WTC11 (cell line): ENCODE measurements at regions not wholly inside any gene's neighbourhood (a gene's known extent, or its start where the extent isn't known, plus 50 kb on each side); places are given as distances from the start of the nearest gene placed in this dataset.

Source experiments
- ATAC-seq: fragments of 200-7000 bp; cut with Tn5 transposase; 2 replicates; pipeline ENCODE4 v1.10.0; 2021; ENCODE audit warnings: mild to moderate bottlenecking, moderate library complexity
- CTCF ChIA-PET: fragments of 300-600 bp; sonication (Branson Sonifier 250); formaldehyde crosslinking; loops from one replicate; lab custom pipeline; 2021; ENCODE audit warnings: antibody characterized with exemption; lab: Charles Lee
- POLR2A ChIA-PET: fragments of 350-600 bp; sonication (Branson Sonifier 250); formaldehyde crosslinking; loops from one replicate; lab custom pipeline; 2021; ENCODE audit warnings: antibody characterized with exemption; lab: Charles Lee
- DNase-seq: peaks from one replicate; pipeline ENCODE4 v3.0.0; 2021; ENCODE audit warnings: low spot score
- H3K27ac Mint-ChIP-seq: 2 replicates; pipeline ENCODE4 v1.8.0; 2021; ENCODE audit warnings: mixed read lengths
- H3K27me3 Mint-ChIP-seq: 2 replicates; pipeline ENCODE4 v1.8.0; 2021; ENCODE audit warnings: low read depth, mild to moderate bottlenecking, moderate library complexity, mixed read lengths
- H3K36me3 Mint-ChIP-seq: 2 replicates; pipeline ENCODE4 v1.8.0; 2021; ENCODE audit warnings: mixed read lengths
- H3K4me1 Mint-ChIP-seq: 2 replicates; pipeline ENCODE4 v1.8.0; 2022; ENCODE audit warnings: mixed read lengths
- H3K4me3 Mint-ChIP-seq: 2 replicates; pipeline ENCODE4 v1.8.0; 2021; ENCODE audit warnings: mild to moderate bottlenecking, moderate library complexity, mixed read lengths
- H3K9me3 Mint-ChIP-seq: 2 replicates; pipeline ENCODE4 v1.8.0; 2021; ENCODE audit warnings: mixed read lengths
- FOXK1 ChIP-seq: sonication (generic); formaldehyde crosslinking; IDR thresholded peaks from 2 replicates; pipeline ENCODE4 v1.8.0; 2022; ENCODE audit warnings: mild to moderate bottlenecking, moderate library complexity, missing genetic modification reagents
- FOXP1 ChIP-seq: sonication (generic); formaldehyde crosslinking; IDR thresholded peaks from 2 replicates; pipeline ENCODE4 v1.8.0; 2022; ENCODE audit warnings: missing genetic modification reagents, mild to moderate bottlenecking, moderate library complexity, borderline replicate concordance
- GABPB1 ChIP-seq: sonication (generic); formaldehyde crosslinking; IDR thresholded peaks from 2 replicates; pipeline ENCODE4 v1.8.1; 2023; ENCODE audit warnings: mild to moderate bottlenecking, missing genetic modification reagents
- IRF2 ChIP-seq: sonication (generic); formaldehyde crosslinking; IDR thresholded peaks from 2 replicates; pipeline ENCODE4 v1.8.0; 2022; ENCODE audit warnings: low read depth, missing genetic modification reagents, borderline replicate concordance
- MXD4 ChIP-seq: fragments of 250-450 bp; sonication (Bioruptor Pico); IDR thresholded peaks from 2 replicates; pipeline ENCODE4 v1.8.0; 2021; ENCODE audit warnings: mild to moderate bottlenecking, moderate library complexity, borderline replicate concordance
- MYBL2 ChIP-seq: sonication (generic); formaldehyde crosslinking; IDR thresholded peaks from 2 replicates; pipeline ENCODE4 v1.8.1; 2023; ENCODE audit warnings: mild to moderate bottlenecking, moderate library complexity, missing genetic modification reagents
- NFYB ChIP-seq: sonication (generic); formaldehyde crosslinking; conservative IDR thresholded peaks from 2 replicates; pipeline ENCODE4 v1.8.0; 2022; ENCODE audit warnings: low read depth, missing genetic modification reagents
- PRRX2 ChIP-seq: fragments of 250-450 bp; sonication (Bioruptor Pico); IDR thresholded peaks from 2 replicates; pipeline ENCODE4 v1.8.0; 2021; ENCODE audit warnings: mild to moderate bottlenecking
- SMAD3 ChIP-seq: sonication (generic); formaldehyde crosslinking; IDR thresholded peaks from 2 replicates; pipeline ENCODE4 v1.8.0; 2022; ENCODE audit warnings: missing genetic modification reagents, mild to moderate bottlenecking, borderline replicate concordance
- SOX15 ChIP-seq: fragments of 250-450 bp; sonication (Bioruptor Pico); IDR thresholded peaks from 2 replicates; pipeline ENCODE4 v1.9.0; 2021; ENCODE audit warnings: mild to moderate bottlenecking
- ZNF138 ChIP-seq: sonication (generic); formaldehyde crosslinking; conservative IDR thresholded peaks from 2 replicates; pipeline ENCODE4 v1.8.1; 2022; ENCODE audit warnings: mild to moderate bottlenecking, moderate library complexity, missing genetic modification reagents
- ZNF671 ChIP-seq: fragments of 250-450 bp; sonication (Bioruptor Pico); IDR thresholded peaks from 2 replicates; pipeline ENCODE4 v1.8.0; 2021; ENCODE audit warnings: mild to moderate bottlenecking
- TF ChIP-seq, protein P1 (sequence below): sonication (generic); formaldehyde crosslinking; IDR thresholded peaks from 2 replicates; pipeline ENCODE4 v1.8.0; 2022; ENCODE audit warnings: mild to moderate bottlenecking, missing genetic modification reagents
- TF ChIP-seq, protein P2 (sequence below): sonication (generic); formaldehyde crosslinking; IDR thresholded peaks from 2 replicates; pipeline ENCODE4 v1.8.0; 2022; ENCODE audit warnings: missing genetic modification reagents
- TF ChIP-seq, protein P3 (sequence below): sonication (generic); formaldehyde crosslinking; IDR thresholded peaks from 2 replicates; pipeline ENCODE4 v1.8.0; 2022; ENCODE audit warnings: mild to moderate bottlenecking, missing genetic modification reagents
- TF ChIP-seq, protein P4 (sequence below): fragments of 250-450 bp; sonication (Bioruptor Pico); IDR thresholded peaks from 2 replicates; pipeline ENCODE4 v2.1.2; 2022; ENCODE audit warnings: mild to moderate bottlenecking, moderate library complexity

DNA sequence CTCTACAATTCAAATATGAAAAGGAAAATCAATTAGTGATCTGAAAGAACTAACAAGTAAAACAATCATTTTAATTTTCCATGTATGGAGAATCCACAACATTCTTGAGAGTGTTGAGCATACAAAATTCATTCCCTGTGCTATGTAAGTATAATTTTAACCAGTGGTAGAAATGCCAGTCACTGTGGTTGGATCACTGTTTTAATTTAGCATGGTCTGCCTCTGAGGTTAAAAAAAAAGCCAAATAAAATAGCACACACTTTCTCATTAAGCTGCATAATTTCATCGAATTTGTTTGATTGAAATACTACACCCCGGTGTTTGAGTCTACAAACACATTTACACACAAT lies 185.5 kb upstream of the STS start (continued):
- TF ChIP-seq, protein P1, sequence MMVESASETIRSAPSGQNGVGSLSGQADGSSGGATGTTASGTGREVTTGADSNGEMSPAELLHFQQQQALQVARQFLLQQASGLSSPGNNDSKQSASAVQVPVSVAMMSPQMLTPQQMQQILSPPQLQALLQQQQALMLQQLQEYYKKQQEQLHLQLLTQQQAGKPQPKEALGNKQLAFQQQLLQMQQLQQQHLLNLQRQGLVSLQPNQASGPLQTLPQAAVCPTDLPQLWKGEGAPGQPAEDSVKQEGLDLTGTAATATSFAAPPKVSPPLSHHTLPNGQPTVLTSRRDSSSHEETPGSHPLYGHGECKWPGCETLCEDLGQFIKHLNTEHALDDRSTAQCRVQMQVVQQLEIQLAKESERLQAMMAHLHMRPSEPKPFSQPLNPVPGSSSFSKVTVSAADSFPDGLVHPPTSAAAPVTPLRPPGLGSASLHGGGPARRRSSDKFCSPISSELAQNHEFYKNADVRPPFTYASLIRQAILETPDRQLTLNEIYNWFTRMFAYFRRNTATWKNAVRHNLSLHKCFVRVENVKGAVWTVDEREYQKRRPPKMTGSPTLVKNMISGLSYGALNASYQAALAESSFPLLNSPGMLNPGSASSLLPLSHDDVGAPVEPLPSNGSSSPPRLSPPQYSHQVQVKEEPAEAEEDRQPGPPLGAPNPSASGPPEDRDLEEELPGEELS (CRISPR knock-in tag) = no peak

DNA sequence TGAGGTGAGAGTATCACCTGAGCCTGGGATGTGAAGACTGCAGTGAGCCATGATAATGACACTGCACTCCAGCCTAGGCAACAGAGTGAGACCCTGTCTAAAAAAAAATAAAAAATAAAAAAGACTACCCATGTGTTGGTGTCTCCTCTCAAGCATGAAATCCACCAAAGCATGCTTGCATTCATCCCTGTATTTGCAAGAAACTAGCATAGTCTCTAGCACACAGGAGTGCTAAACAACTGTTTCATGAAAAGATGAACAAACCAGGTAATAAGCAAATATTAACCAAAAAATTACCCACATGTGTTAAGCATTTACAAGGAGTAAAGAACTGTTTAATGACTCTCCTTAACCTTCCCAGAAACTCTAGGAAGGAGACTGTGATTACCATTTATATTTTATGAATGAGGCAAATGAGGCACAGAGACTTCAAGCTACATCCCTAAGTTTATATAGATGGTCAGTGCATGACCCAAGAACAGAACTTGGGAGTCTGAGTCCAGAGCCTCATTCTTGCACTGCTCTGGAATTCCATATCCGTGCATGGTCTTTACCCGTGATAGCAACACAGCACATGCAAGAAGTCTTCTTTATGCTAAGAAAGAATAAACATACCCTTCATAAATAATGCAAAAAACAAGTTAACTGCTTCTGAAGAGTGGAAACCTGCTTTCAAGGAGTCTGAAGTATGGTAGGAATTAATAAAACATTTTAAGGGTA lies 186.1 kb upstream of the STS start:
- Mint-ChIP-seq H3K4me3 (no peak overlapping the region), H3K36me3 (peaks cover 19% of the 10 kb centered on the region), H3K4me1 (peaks cover 28% of the 10 kb centered on the region), H3K27ac (no peak overlapping the region), H3K27me3 (peaks cover 3% of the 10 kb centered on the region; the same call in 1 of the 2 replicates)
- DNase-seq = no peak
- ATAC-seq = no peak
- CTCF ChIA-PET = no interaction called here
- TF ChIP-seq SOX15 (CRISPR knock-in tag) (no peak), SMAD3 (CRISPR knock-in tag) (no peak), MXD4 (no peak), FOXP1 (no peak), IRF2 (CRISPR knock-in tag) (no peak)
- TF ChIP-seq, protein P2, sequence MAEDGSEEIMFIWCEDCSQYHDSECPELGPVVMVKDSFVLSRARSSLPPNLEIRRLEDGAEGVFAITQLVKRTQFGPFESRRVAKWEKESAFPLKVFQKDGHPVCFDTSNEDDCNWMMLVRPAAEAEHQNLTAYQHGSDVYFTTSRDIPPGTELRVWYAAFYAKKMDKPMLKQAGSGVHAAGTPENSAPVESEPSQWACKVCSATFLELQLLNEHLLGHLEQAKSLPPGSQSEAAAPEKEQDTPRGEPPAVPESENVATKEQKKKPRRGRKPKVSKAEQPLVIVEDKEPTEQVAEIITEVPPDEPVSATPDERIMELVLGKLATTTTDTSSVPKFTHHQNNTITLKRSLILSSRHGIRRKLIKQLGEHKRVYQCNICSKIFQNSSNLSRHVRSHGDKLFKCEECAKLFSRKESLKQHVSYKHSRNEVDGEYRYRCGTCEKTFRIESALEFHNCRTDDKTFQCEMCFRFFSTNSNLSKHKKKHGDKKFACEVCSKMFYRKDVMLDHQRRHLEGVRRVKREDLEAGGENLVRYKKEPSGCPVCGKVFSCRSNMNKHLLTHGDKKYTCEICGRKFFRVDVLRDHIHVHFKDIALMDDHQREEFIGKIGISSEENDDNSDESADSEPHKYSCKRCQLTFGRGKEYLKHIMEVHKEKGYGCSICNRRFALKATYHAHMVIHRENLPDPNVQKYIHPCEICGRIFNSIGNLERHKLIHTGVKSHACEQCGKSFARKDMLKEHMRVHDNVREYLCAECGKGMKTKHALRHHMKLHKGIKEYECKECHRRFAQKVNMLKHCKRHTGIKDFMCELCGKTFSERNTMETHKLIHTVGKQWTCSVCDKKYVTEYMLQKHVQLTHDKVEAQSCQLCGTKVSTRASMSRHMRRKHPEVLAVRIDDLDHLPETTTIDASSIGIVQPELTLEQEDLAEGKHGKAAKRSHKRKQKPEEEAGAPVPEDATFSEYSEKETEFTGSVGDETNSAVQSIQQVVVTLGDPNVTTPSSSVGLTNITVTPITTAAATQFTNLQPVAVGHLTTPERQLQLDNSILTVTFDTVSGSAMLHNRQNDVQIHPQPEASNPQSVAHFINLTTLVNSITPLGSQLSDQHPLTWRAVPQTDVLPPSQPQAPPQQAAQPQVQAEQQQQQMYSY = no peak
- TF ChIP-seq, protein P3, sequence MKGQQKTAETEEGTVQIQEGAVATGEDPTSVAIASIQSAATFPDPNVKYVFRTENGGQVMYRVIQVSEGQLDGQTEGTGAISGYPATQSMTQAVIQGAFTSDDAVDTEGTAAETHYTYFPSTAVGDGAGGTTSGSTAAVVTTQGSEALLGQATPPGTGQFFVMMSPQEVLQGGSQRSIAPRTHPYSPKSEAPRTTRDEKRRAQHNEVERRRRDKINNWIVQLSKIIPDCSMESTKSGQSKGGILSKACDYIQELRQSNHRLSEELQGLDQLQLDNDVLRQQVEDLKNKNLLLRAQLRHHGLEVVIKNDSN (CRISPR knock-in tag) = no peak
- TF ChIP-seq, protein P4, sequence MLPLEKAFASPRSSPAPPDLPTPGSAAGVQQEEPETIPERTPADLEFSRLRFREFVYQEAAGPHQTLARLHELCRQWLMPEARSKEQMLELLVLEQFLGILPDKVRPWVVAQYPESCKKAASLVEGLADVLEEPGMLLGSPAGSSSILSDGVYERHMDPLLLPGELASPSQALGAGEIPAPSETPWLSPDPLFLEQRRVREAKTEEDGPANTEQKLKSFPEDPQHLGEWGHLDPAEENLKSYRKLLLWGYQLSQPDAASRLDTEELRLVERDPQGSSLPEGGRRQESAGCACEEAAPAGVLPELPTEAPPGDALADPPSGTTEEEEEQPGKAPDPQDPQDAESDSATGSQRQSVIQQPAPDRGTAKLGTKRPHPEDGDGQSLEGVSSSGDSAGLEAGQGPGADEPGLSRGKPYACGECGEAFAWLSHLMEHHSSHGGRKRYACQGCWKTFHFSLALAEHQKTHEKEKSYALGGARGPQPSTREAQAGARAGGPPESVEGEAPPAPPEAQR (CRISPR knock-in tag) = no peak
- TF ChIP-seq, all 79 proteins: peak for 0
- H3K9me3 Mint-ChIP-seq = peaks cover 24% of the 10 kb centered on the region
- POLR2A ChIA-PET = no interaction called here

DNA sequence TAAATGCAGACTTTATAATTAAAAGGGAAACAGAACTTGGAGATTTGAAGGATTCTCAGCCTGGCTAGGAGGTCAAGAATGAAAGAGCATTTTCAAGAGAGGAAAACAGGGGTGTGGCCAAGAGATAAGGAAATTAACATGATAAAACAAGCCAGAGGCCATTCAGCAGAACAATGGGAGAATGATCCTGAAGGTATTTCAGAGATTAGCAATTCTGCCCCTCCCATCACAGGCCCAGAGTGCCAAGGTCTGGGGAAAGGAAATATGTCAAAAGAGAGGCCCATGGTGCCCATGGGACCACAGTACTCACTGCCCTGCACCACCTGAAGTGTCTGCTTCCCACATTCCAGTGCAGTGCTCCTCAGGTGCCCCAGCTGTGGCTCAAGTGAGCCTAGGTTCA lies 188.5 kb upstream of the STS start:
- DNase-seq (peak; percentile 30), ATAC-seq (peak; percentile 84)
- TF ChIP-seq NFYB (CRISPR knock-in tag) (no peak), FOXK1 (CRISPR knock-in tag) (no peak), GABPB1 (CRISPR knock-in tag) (no peak), PRRX2 (CRISPR knock-in tag) (no peak), ZNF671 (CRISPR knock-in tag) (no peak), ZNF138 (CRISPR knock-in tag) (no peak), MYBL2 (no peak)
- TF ChIP-seq, protein P3 (CRISPR knock-in tag) = no peak
- no peak overlapping the region for H3K4me3 Mint-ChIP-seq
- ChIA-PET CTCF (no interaction called here), POLR2A (no interaction called here)
- H3K36me3 Mint-ChIP-seq = peaks cover 19% of the 10 kb centered on the region
- peak overlapping the region; percentile 72 for H3K27ac Mint-ChIP-seq
- H3K27me3 Mint-ChIP-seq = peaks cover 3% of the 10 kb centered on the region
- H3K9me3 Mint-ChIP-seq = peaks cover 25% of the 10 kb centered on the region
- H3K4me1 Mint-ChIP-seq = peaks cover 22% of the 10 kb centered on the region
